Breast epithelium (tissue), 4 donors: ENCODE measurements at regions not wholly inside any gene's neighbourhood (a gene's known extent, or its start where the extent isn't known, plus 50 kb on each side); places are given as distances from the start of the nearest gene placed in this dataset.

Experiments
- DNase-seq, 2 donors: peaks; one replicate each; pipeline ENCODE4 v3.0.0-alpha.2; 2019; ENCODE audit warnings: low spot score in 2 of 2
- H3K27ac ChIP-seq, 2 donors: fragments of 200-600 bp; sonication (generic) in 1 of 2; one replicate each; pipeline ENCODE4 v1.5.1; 2016 to 2019; ENCODE audit warnings: mild to moderate bottlenecking in 1 of 2
- H3K27me3 ChIP-seq, 2 donors: fragments of 200-600 bp; sonication (generic) in 1 of 2; one replicate each; pipeline versions ENCODE4 v1.5.1 to v1.6.0; 2017 to 2019; ENCODE audit warnings: control low read depth in 1 of 2, mild to moderate bottlenecking in 1 of 2
- H3K36me3 ChIP-seq: fragments of 200-600 bp; one replicate; pipeline ENCODE4 v1.5.1; 2019
- H3K4me1 ChIP-seq, 2 donors: fragments of 200-600 bp; sonication (generic); one replicate each; pipeline ENCODE4 v1.5.1; 2016 to 2019; ENCODE audit warnings: control low read depth in 1 of 2
- H3K4me3 ChIP-seq, 3 donors: fragments of 200-600 bp; sonication (generic); 1 replicate in 2 of 3; 2 replicates in 1 of 3; pipeline ENCODE4 v1.5.1; 2016 to 2019; ENCODE audit warnings: mild to moderate bottlenecking in 3 of 3, moderate library complexity in 2 of 3
- H3K9me3 ChIP-seq, 2 donors: fragments of 200-600 bp; sonication (generic) in 1 of 2; one replicate each; pipeline ENCODE4 v1.5.1; 2016 to 2019; ENCODE audit warnings: control low read depth in 1 of 2
- CTCF ChIP-seq, 3 donors: fragments of 450-650 bp; IDR thresholded peaks; one replicate each; pipeline ENCODE4 v1.5.1; 2016 to 2017; ENCODE audit warnings: antibody characterized with exemption in 3 of 3, mild to moderate bottlenecking in 3 of 3, moderate library complexity in 3 of 3
- POLR2A ChIP-seq: fragments of 450-650 bp; IDR thresholded peaks from one replicate; pipeline ENCODE4 v1.6.1; 2016; ENCODE audit warnings: antibody characterized with exemption, mild to moderate bottlenecking, moderate library complexity
- POLR2AphosphoS5 ChIP-seq, 3 donors: sonication (generic); formaldehyde crosslinking; IDR thresholded peaks; one replicate each; pipeline ENCODE4 v1.6.1; 2017; ENCODE audit warnings: antibody characterized with exemption in 3 of 3
- intact Hi-C: fragments of 100-400 bp; cut with DNase I; formaldehyde crosslinking; loops from one replicate; pipeline ENCODE4 v1.15.1; 2023; ENCODE audit warnings: low total_unique reads

DNA sequence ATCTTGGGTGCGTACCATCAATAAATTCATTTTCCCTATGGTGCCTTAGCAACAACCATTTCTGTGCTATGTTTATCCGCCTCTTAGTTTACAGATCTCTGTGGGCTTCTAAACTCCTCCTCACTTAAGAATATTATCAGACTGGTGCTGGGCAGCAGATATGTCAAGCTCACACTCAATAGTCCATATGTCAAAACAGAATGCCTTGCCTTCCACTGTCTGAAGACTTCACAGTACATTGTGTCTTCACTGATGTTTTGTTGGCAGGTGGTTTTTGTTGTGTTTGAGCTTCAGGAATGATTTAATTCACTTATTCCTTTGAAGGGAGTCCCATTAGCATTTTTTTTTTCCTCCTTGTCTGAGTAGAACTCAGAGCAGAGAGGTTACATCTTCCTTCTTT lies 419.6 kb downstream of the DNAJB9 start:
- Histone ChIP-seq H3K36me3 (no peaks in the 10 kb centered on the region), H3K27me3 (no peaks in the 10 kb centered on the region), H3K4me1 (no peaks in the 10 kb centered on the region), H3K27ac (no peak overlapping the region), H3K4me3 (no peak overlapping the region), H3K9me3 (no peaks in the 10 kb centered on the region)
- intact Hi-C loops, result no loop called here
- DNase-seq, result no peak
- TF ChIP-seq CTCF (IDR thresholded peaks at IDR 0.05), result no peak
- no peak for TF ChIP-seq POLR2AphosphoS5 (IDR thresholded peaks at IDR 0.05)
- TF ChIP-seq POLR2A, result no peak

- H3K27ac ChIP-seq, result no peak overlapping the region
- H3K4me1 ChIP-seq, result no peaks in the 10 kb centered on the region
- H3K36me3 ChIP-seq, result no peaks in the 10 kb centered on the region
- no peaks in the 10 kb centered on the region for H3K9me3 ChIP-seq
- DNase-seq, result no peak
- TF ChIP-seq CTCF (IDR thresholded peaks at IDR 0.05) (no peak), POLR2A (no peak), POLR2AphosphoS5 (IDR thresholded peaks at IDR 0.05) (no peak)
- H3K27me3 ChIP-seq, result no peaks in the 10 kb centered on the region
- intact Hi-C loops, result no loop called here
- no peak overlapping the region for H3K4me3 ChIP-seq
These were observed 427.8 kb downstream of the DNAJB9 start for GRCh38 chr7:108997480-108997879.

DNA sequence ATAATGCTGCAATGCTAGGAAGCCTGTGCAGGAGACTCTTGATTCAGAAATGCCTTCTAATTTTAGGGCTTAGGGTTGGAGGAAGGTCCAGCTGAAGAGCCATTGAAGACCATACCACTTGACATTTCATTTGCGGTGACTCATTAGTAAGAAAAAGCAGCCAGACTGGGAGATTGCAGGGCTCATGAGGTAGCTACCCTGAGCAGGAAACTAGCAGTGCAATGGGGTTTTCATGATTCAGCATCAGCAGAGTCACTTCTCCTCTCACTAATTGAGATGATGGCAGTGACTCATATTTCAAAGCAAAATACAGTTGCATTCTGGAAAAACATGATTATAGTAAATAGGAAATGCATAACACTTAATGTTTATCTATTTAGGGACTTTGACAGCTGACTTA lies 434.1 kb downstream of the DNAJB9 start:
- no peak for DNase-seq
- Histone ChIP-seq H3K4me1 (no peaks in the 10 kb centered on the region), H3K4me3 (no peak overlapping the region), H3K9me3 (no peaks in the 10 kb centered on the region), H3K36me3 (no peaks in the 10 kb centered on the region), H3K27ac (no peak overlapping the region), H3K27me3 (no peaks in the 10 kb centered on the region)
- intact Hi-C loops, result no loop called here
- TF ChIP-seq POLR2A (no peak), POLR2AphosphoS5 (IDR thresholded peaks at IDR 0.05) (no peak)

- Histone ChIP-seq H3K9me3 (no peaks in the 10 kb centered on the region), H3K27ac (no peak overlapping the region), H3K36me3 (no peaks in the 10 kb centered on the region), H3K4me3 (no peak overlapping the region), H3K4me1 (no peaks in the 10 kb centered on the region), H3K27me3 (no peaks in the 10 kb centered on the region)
- intact Hi-C loops, result no loop called here
- no peak for DNase-seq
- TF ChIP-seq POLR2A (no peak), POLR2AphosphoS5 (IDR thresholded peaks at IDR 0.05) (no peak), CTCF (IDR thresholded peaks at IDR 0.05) (no peak)
These were observed 440.0 kb downstream of the DNAJB9 start for GRCh38 chr7:109009636-109010035.

DNA sequence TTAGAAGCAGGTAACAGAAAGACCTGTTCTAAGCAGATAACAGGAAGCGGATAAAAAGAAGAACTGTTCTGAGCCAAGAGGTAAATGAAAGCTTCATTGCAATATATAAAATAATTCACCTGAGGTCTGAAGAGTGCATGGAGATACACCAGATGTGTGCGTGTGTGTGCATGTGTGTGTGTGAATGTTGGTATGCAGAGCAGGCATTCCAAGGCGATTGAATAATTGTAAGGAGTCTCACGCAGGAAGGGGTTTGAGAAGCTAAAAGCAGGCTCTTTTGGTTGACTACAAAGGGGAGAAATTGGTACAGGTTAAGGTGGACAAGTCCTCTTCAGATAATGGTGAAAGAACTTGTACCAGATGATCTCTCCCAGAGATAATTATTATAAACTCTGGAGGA lies 450.6 kb downstream of the DNAJB9 start:
- Histone ChIP-seq H3K27me3 (no peaks in the 10 kb centered on the region), H3K4me3 (no peak overlapping the region), H3K4me1 (no peaks in the 10 kb centered on the region), H3K36me3 (no peaks in the 10 kb centered on the region), H3K27ac (no peak overlapping the region), H3K9me3 (no peaks in the 10 kb centered on the region)
- DNase-seq, result no peak
- TF ChIP-seq POLR2A (no peak), POLR2AphosphoS5 (IDR thresholded peaks at IDR 0.05) (no peak), CTCF (IDR thresholded peaks at IDR 0.05) (no peak)
- intact Hi-C loops, result no loop called here

DNA sequence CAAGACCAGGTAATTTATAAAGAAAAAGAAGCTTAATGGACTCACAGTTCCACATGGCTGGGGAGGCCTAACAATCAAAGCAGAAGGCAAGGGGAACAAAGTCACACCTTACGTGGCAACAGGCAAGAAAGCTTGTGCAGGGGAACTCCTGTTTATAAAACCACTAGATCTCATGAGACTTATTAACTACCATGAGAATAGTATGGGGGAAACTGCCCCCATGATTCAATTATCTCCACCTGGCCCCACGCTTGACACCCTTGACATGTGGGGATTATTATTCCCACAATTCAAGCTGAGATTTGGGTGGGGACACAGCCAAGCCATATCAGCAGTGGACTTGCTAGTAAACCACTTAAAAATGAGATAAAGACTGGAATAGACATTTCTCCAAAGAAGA lies 451.7 kb downstream of the DNAJB9 start:
- intact Hi-C loops, result no loop called here
- Histone ChIP-seq H3K27me3 (no peaks in the 10 kb centered on the region), H3K9me3 (no peaks in the 10 kb centered on the region), H3K27ac (no peak overlapping the region), H3K36me3 (no peaks in the 10 kb centered on the region), H3K4me1 (no peaks in the 10 kb centered on the region), H3K4me3 (no peak overlapping the region)
- no peak for DNase-seq
- TF ChIP-seq POLR2AphosphoS5 (IDR thresholded peaks at IDR 0.05) (no peak), CTCF (IDR thresholded peaks at IDR 0.05) (no peak), POLR2A (no peak)
